SK-N-SH (cell line): ENCODE measurements at regions not wholly inside any gene's neighbourhood (a gene's known extent, or its start where the extent isn't known, plus 50 kb on each side); places are given as distances from the start of the nearest gene placed in this dataset.

Experiments used
- EP300 ChIP-seq, 2 experiments: IDR thresholded peaks; 2 replicates each; pipeline versions ENCODE4 v1.4.0 to v1.6.1; 2012; ENCODE audit warnings: borderline replicate concordance in 1 of 2, low read depth in 1 of 2, low read length in 1 of 2
- GABPA ChIP-seq: IDR thresholded peaks from 2 replicates; pipeline ENCODE4 v1.4.0; 2012; ENCODE audit warnings: low read depth, mild to moderate bottlenecking
- JUND ChIP-seq: IDR thresholded peaks from 2 replicates; pipeline ENCODE4 v1.4.0; 2012
- POLR2AphosphoS5 ChIP-seq: IDR thresholded peaks from 2 replicates; pipeline ENCODE4 v1.6.1; 2012; ENCODE audit warnings: low read depth, low read length
- RCOR1 ChIP-seq: fragments of 150-350 bp; IDR thresholded peaks from 2 replicates; pipeline ENCODE4 v1.6.1; 2017; ENCODE audit warnings: antibody characterized with exemption, low read length
- RFX5 ChIP-seq: IDR thresholded peaks from 2 replicates; pipeline ENCODE4 v1.6.1; 2012; ENCODE audit warnings: mild to moderate bottlenecking, improper control_type of control experiment, low read length
- TF ChIP-seq, protein P1 (sequence below): fragments of 200-600 bp; sonication (generic); IDR thresholded peaks from 2 replicates; pipeline ENCODE4 v1.6.1; 2017; ENCODE audit warnings: antibody characterized with exemption, mild to moderate bottlenecking, moderate library complexity
- TF ChIP-seq, protein P2 (sequence below): fragments of 150-350 bp; IDR thresholded peaks from 2 replicates; pipeline ENCODE4 v1.6.1; 2017; ENCODE audit warnings: antibody characterized with exemption, low read length, low read depth, borderline replicate concordance
- TF ChIP-seq, protein P3 (sequence below): IDR thresholded peaks from 2 replicates; pipeline ENCODE4 v1.4.0; 2012; ENCODE audit warnings: low read depth
- TF ChIP-seq, protein P4 (sequence below): IDR thresholded peaks from 2 replicates; pipeline ENCODE4 v1.6.1; 2012; ENCODE audit warnings: mild to moderate bottlenecking, low read depth, low read length, moderate library complexity
- TF ChIP-seq, protein P5 (sequence below): IDR thresholded peaks from 2 replicates; pipeline ENCODE4; 2012

DNA sequence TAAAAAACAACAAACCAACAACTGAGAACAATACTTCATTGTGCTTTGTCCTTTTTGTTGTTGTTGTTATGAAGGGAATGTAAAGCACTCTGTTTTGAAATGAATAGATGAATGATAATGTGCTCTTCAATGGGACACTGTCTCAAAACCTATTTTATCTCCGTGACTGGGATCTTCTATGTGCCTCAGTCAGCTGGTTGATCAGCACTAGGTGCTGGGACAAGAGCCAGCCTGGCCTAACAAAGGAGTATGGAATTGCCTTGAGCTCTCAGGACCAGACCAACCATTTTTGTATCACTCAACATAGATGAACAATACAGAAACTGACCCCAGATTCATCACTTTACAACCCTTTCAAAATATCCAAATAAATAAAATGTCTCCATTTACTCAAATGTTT, 440.2 kb downstream of the KCNJ2 start:
- TF ChIP-seq, protein P1, sequence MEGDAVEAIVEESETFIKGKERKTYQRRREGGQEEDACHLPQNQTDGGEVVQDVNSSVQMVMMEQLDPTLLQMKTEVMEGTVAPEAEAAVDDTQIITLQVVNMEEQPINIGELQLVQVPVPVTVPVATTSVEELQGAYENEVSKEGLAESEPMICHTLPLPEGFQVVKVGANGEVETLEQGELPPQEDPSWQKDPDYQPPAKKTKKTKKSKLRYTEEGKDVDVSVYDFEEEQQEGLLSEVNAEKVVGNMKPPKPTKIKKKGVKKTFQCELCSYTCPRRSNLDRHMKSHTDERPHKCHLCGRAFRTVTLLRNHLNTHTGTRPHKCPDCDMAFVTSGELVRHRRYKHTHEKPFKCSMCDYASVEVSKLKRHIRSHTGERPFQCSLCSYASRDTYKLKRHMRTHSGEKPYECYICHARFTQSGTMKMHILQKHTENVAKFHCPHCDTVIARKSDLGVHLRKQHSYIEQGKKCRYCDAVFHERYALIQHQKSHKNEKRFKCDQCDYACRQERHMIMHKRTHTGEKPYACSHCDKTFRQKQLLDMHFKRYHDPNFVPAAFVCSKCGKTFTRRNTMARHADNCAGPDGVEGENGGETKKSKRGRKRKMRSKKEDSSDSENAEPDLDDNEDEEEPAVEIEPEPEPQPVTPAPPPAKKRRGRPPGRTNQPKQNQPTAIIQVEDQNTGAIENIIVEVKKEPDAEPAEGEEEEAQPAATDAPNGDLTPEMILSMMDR: no peak
- TF ChIP-seq JUND: no peak
- TF ChIP-seq, protein P2, sequence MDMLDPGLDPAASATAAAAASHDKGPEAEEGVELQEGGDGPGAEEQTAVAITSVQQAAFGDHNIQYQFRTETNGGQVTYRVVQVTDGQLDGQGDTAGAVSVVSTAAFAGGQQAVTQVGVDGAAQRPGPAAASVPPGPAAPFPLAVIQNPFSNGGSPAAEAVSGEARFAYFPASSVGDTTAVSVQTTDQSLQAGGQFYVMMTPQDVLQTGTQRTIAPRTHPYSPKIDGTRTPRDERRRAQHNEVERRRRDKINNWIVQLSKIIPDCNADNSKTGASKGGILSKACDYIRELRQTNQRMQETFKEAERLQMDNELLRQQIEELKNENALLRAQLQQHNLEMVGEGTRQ: no peak
- no peak for TF ChIP-seq RCOR1
- TF ChIP-seq, protein P3, sequence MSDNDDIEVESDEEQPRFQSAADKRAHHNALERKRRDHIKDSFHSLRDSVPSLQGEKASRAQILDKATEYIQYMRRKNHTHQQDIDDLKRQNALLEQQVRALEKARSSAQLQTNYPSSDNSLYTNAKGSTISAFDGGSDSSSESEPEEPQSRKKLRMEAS: no peak
- TF ChIP-seq, protein P4, sequence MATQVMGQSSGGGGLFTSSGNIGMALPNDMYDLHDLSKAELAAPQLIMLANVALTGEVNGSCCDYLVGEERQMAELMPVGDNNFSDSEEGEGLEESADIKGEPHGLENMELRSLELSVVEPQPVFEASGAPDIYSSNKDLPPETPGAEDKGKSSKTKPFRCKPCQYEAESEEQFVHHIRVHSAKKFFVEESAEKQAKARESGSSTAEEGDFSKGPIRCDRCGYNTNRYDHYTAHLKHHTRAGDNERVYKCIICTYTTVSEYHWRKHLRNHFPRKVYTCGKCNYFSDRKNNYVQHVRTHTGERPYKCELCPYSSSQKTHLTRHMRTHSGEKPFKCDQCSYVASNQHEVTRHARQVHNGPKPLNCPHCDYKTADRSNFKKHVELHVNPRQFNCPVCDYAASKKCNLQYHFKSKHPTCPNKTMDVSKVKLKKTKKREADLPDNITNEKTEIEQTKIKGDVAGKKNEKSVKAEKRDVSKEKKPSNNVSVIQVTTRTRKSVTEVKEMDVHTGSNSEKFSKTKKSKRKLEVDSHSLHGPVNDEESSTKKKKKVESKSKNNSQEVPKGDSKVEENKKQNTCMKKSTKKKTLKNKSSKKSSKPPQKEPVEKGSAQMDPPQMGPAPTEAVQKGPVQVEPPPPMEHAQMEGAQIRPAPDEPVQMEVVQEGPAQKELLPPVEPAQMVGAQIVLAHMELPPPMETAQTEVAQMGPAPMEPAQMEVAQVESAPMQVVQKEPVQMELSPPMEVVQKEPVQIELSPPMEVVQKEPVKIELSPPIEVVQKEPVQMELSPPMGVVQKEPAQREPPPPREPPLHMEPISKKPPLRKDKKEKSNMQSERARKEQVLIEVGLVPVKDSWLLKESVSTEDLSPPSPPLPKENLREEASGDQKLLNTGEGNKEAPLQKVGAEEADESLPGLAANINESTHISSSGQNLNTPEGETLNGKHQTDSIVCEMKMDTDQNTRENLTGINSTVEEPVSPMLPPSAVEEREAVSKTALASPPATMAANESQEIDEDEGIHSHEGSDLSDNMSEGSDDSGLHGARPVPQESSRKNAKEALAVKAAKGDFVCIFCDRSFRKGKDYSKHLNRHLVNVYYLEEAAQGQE: no peak
- TF ChIP-seq GABPA: no peak
- TF ChIP-seq RFX5: no peak
- no peak for TF ChIP-seq EP300 (IDR thresholded peaks at IDR 0.05; ENCODE audit: borderline replicate concordance in 1 of 2, low read depth in 1 of 2, low read length in 1 of 2)
- TF ChIP-seq POLR2AphosphoS5: no peak
- TF ChIP-seq, protein P5, sequence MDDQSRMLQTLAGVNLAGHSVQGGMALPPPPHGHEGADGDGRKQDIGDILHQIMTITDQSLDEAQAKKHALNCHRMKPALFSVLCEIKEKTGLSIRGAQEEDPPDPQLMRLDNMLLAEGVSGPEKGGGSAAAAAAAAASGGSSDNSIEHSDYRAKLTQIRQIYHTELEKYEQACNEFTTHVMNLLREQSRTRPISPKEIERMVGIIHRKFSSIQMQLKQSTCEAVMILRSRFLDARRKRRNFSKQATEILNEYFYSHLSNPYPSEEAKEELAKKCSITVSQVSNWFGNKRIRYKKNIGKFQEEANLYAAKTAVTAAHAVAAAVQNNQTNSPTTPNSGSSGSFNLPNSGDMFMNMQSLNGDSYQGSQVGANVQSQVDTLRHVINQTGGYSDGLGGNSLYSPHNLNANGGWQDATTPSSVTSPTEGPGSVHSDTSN: no peak
